ENCODE measurements at regions not wholly inside any gene's neighbourhood (a gene's known extent, or its start where the extent isn't known, plus 50 kb on each side); places are given as distances from the start of the nearest gene placed in this dataset.
"Not testable (repeated sequence)": the region's sequence is repeated elsewhere in the genome, so short reads cannot be mapped to it uniquely, and the experiment has no call there.

DNA sequence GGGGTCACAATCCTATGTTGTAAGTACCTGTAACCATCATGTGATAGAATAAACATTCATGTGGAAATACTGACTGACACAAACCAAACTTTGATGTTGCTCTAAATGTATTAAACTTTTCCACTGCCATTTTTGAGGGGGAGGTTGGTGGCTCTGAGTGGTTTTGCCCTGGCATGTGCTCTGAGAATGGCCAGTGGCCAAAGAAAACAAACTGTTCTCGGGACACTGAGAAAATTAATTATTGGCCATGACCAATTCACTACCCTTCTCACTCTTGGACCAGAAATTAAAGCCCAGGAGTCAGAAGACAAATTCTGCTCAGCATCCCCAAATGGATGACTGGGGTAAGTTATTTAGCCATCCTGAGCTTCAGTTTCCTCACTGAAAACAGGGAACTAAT, 195.9 kb downstream of the XPNPEP1 start:
- DNase-seq: no peak

DNA sequence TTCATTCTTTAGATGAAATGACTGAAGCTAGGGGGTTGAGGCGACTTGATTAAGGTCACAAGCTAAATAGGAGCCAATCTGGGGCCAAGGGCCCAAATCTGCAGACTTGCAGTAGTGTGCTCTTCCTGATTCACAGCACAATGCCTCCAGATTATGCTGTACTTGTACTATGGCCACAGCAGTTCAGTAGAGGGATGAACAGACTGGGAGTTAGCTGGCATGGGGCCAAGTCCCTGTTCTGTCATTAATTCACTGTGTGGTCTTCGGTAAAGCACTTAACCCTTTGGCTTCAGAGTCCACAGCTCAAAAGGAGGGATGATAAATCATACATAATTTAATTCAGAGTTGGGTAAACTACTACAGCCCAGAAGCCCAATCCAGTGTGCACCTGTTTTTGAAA, 196.8 kb downstream of the XPNPEP1 start:
- DNase-seq: no peak

DNA sequence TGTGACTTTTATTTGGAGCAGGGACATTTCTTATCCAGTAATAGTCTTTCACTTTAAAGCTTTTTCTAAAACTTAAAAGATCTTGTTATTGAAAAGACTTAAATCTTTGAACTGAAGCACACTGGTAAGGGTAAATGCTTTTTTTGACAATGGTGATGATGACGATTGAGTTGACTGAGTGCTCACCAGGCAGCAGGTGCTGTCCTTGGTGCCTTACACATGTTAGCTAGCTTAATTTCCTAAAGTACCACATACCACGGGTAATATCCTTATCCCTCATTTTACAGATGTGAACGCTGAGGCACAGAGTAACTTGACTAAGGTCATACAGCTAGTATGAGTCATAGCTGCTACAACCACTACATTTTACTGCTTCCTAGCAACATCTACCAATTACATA, 200.0 kb downstream of the XPNPEP1 start:
- no peak for DNase-seq

DNA sequence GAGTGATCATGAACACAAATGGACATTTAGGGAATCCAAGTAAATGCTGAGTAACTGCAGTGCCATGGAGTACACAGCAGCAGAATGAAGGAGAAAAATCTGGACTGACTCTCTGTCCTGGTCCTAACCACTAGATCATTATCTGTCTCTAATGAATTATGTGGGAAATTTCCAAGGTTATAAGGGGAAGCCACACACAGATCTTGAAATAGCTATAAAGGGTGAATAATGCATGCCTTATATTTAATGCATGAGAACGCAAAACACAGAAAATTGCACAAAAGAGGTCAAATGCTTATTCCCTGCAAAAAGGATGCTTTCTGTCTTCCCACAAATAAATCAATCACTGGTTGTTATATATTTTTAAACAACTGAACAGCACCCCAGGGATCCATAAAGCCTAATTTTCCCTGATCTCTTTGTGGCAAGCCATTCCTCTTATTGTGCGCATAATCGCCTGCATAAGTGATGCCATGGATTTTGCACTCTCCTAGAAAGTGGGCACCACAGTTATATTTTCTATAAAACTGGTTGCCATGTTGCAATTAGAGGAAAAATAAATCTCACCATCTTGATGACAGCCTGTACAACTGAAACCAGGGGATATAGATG, 201.8 kb downstream of the XPNPEP1 start:
- DNase-seq: no peak

DNA sequence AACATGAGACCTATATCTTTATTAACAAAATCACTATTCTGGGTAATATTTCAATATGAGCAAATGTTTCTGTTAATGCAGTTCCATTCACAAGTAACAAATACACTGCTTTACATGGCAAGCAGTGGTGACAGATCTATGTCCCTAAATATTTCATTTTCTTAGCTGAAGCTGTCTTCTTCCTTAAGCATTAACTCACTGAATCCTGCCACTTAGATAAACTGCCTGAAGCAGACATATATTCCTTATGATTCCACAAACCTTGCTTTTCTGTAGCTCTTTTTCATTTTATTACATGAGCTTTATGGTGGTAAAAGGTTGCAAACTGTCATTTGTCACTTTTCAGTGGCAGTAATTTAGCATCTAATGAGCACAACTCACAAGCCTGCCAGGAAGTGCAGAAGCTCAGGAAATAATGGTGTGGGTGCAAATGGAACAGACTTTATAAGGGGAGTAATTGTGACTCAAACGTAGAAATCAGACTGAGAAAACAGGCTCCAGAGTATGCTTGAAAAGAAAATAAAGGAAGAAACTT, 217.2 kb downstream of the XPNPEP1 start:
- DNase-seq: no peak

DNA sequence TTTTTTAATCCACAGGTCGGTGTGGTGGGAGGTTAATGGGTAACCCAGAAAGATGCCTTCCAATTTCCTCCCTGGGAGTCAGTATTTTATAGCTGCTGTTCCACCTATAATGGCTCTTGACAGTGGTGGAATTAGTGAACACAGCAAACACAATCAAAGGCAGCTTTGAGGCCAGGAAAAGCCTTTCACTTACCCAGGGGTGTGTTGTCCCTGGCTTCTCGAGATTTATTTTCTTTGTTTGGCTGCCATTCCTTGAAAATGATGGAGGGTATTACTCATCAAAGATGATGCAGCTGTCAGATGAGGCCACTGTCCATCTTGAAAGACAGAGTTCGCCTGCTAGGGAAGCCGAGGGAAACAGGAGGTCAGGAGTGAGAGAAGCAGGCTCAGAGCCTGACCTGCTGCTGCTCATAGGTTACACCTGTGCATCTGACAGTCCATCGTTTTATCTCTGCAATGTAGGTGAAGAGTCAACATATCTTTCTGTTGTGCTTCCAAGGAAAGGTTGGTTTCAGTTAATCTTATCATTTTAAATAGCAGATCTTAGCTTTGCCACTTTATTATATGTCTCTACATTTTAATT, 221.6 kb downstream of the XPNPEP1 start:
- DNase-seq: no peak

DNA sequence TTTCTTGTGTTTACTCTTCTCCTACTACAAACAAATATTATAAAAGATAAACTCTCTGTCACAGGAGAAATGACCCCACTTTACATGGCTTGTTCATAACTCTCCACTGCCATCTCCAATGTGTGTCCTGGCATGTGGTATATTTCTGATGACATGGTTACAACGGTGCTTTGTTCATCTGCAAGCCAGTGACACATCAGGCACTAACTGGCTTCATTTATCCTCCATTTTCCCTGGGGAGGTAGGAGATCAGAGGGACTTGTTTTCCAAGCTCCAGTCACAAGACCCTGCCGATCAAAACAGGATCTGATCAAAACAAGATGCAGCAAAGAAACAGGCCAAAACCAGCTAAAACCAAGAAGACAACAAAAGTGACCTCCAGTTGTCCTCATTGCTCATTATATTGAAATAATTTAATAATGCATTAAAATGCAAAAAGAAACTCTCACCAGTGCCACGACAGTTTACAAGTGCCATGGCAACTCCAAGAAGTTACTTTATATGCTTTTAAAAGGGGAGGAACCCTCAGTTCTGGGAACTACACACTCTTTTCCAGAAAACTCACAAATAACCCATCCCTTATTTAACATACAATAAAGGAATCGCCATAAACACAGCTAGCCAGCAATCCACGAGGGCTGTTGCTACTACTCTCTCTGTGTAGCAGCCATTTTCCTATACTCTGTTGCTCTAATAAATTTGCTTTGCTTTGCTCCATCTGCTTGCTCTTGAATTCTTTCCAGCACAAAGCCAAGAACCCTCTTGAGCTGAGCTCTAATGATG, 224.2 kb downstream of the XPNPEP1 start:
- no peak for DNase-seq

DNA sequence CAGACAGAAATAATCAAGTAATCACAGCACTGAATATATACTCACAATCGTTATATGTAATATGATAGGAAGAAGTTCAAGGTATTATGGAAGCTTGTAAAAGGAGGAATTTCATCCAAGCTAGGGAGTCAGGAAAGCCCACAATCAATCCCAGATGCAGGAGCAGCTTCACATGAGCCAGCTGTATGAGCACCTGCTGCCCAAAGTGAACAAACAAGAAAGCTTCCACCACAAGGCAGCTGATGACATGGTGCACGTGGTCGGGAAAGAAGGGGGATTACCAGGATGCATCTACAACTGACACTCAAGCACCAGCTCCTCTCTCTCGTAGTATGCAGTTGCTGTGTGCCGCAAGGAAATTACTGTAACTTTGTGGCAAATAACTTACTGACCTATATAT, 225.2 kb downstream of the XPNPEP1 start:
- no peak for DNase-seq

DNA sequence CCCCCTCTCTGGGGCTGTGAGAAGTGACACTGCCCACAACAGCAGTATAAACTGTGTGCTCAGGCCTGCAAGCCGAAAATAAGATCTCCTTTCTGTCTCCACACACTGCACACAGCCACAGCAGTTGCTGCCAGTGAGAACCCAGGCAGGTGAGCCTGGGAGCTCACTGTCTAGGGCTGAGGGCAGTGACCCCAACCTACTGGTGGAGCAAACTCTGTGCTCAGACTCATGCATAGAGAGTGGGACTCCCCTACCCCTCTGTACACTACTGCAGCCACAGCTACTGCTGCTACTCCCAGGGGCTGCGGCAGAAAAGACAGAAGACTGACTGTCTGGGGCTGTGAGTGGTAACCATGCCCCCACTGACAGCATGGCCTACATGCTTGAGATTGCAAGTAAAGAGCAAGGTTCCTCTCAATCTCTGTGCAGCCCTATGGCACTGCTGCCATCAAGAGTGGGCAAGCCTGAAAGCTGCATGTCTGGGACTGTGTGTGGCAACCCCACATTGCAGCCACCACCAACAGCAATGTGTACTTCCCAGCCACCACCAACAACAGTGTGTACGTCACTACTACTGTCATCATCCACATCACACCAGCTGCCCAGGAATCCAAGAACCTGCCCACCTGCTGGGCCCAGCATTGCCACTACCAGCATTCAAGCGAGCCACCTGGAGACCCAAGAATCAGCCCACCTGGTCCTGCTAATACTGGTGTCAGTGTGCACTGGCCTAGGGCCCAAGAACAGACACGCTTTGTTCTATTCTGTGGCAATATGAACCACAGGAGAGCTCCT, 226.1 kb downstream of the XPNPEP1 start:
- DNase-seq: no peak

DNA sequence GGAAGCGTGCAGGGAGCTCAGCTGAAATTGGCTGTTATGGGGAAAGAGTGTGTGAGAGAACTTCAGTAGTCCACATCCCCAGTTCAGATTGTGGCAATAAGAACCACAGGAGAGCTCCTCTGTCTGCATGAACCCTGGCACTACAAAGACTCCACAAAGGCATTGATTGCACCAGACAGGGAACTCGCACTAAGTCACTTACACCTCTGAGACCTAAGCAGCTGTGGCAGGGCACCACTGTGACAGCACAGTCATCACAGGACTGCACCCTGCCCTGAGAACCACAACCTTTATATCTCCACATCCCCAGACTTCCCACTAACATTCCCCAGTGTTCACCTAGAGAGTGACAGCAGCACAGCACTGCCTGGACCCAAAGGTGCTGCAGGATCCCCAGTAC, 226.8 kb downstream of the XPNPEP1 start:
- no peak for DNase-seq

DNA sequence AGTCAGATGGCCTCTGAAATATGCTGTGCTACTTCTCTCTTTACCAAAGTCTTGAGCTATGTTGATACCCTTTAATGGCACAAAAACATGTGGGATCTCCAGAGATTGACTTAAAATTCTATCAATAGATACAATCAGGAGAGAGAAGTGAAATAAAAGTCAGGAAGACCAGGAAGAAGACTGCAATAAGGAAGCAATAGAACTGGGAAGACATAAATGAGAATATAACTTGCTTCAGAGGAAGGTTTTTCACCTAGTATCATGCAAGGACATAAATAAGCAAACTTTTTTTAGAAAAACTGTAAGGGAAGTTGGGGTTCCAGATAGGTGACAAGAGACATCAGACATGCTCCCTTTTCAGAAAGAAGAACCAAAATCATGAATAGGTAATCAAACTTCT, 227.3 kb downstream of the XPNPEP1 start:
- no peak for DNase-seq

DNA sequence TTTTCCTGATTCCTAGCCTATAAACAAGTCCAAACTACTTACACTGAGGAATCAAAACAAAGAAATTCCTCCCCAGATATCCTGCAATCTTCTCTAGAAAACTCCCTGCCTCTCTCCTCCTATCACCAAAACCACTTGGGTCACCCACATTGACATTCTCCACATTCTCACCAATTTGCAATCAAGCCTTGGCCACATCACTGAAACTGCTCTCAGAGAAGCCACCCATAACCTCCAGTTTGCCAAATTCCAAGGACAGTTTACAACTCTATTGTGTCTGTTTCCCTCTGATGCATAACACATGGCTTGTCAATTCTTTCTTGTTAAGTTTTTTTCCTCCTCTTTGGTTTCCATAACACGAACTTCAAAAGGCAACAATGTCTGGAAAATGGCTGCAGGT, 233.5 kb downstream of the XPNPEP1 start:
- DNase-seq: no peak

DNA sequence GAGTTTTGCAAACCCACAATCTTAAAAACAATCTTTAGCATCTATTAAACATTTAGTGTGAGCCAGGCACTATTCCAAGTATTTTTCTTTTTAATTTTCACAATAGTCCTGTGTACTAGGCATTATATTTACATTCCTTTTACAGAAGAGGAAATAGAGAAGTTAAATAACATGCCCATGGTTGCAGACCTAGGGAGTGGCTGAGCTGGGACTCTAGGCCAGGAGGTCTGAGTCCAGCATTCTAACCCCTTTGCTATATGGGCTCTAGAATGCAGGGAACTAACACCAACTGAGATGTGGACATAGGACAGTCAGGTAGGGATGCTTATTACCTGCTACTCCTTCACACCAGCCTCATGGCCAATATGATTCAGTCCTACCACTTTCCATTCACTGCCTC, 243.8 kb downstream of the XPNPEP1 start:
- DNase-seq: no peak

DNA sequence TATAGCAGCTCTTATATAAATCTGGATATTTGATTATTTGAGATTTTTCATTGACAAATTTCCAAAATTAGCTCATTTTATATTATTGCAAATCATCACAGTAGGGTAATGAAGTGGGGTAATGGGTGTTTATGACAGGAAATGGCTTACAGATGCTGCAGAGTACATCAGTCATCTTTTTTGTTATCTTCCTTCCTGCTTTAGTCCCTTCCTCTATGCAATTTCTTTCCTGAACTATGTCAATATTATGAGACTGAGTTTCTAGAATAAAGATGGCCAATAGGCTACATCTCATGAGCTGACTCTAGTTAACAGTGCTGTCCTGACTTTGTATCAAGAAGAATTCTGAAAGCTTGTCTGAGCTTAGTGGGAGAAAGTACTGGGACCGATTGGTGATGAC, 244.5 kb downstream of the XPNPEP1 start:
- DNase-seq: no peak

DNA sequence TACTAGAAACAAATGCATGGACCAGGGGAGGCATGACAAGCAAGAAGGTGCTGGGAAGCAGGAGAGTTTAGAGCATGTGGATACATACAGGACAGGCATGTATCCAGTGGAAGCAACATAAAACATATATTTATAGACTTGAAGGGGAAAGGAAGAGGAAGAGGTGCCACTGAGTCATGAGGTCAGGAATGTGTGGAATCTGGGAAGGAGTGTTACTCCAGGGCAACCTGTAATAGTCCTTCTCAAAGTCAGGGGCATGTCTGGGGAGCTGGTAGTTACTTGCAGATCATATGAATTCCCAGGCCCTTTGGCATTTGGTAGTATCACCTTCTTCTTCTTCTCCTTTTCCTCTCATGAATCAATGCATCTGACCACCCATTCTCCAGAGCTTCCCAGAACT, 246.6 kb downstream of the XPNPEP1 start:
- no peak for DNase-seq

DNA sequence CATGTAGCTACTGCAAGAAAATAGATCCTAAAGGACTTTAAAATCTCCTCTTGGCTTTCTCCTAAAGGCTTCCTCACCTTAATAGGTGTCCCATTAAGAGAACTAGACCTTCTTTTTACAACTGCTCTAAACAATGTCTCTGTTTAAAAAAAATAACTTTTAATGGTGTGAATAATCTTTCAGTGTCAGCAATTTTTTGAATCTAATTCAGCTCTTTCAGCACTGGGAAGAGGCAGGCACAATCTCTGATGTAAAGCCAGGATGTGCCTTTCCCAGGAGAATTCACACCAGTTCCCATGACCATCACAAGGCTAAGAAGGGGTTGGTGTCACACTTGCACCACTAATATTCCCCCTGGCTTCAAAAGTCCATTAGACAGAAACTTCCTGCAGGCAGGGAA, 254.6 kb downstream of the XPNPEP1 start:
- no peak for DNase-seq

DNA sequence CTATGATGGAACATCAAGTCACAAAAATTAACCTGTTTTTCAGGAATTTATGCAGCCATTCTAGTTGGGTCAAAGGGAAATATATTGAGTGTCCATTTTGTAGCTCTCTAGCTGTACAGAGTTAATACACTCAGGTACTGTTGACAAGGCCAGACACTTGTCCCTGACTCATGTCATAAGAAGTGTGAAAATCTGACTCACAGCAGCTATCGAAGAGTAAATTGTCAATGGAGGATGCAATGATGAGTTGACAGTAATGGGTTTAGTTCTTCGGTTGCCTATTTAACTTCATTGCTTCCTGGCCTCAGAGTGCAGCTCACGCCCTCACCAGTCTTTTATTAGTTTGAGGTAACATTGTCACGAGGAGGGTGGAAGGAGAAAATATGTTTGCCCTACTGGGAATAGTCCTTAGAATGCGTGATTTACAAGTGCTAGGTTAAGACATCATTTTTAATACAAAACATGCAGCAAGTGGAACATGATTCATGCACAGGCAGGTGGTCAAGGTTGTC, 255.1 kb downstream of the XPNPEP1 start:
- DNase-seq: no peak

DNA sequence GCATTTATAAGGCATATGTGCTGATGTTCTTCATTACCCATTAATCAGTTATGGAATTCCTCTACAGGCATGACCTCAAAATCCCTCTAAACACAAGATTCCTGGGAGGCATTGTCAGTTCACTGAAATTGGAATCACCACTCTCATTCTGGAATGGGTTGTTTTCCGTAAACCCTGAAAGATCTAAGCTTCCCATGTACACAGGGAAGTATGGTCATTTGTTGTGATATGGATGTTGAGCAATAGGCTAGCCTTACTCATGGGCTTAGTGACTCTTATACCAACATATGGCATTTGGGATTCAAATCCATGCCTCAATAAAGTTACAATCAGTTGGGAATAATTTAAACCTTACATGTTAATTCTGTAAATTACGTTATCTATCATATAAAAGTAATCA, 258.0 kb downstream of the XPNPEP1 start:
- no peak for DNase-seq

DNA sequence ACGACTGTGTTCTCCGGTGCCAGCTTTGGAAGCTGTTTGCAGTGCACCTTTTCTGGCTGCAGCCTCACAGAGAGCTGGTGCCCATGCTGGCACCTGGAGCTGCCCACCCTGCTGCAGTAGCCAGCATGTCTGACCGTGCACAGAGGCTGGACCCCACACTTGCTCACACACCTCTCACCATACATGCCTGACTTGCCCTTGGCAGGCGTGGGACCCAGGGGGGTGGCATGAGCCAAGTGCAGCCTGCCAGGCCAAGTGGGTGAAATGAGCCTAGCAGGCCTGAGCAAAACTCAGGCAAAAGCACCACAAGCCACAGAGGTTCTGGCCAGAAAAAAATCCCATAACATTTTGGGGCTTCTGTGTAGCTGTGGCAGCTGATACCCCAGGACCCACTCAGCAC, 258.8 kb downstream of the XPNPEP1 start:
- DNase-seq: no peak

DNA sequence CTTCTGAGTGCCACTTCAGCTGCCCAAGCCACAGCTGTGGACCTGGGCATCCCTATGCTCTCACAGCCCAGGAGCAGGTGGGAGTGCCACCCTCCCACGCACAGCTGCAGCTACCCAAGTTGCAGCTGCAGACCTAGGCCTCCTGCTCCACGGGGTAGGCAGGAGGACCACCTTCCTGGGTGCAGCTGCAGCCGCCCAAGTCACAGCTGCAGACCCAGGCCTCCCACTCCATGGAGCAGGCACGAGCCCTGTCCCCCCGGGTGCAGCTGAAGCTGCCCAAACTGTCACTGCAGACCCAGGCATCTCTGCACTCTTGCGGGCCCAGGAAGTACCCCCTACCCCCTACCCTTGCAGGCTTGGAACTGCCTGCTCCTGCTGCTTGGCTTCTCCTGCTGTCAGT, 260.2 kb downstream of the XPNPEP1 start:
- no peak for DNase-seq

DNA sequence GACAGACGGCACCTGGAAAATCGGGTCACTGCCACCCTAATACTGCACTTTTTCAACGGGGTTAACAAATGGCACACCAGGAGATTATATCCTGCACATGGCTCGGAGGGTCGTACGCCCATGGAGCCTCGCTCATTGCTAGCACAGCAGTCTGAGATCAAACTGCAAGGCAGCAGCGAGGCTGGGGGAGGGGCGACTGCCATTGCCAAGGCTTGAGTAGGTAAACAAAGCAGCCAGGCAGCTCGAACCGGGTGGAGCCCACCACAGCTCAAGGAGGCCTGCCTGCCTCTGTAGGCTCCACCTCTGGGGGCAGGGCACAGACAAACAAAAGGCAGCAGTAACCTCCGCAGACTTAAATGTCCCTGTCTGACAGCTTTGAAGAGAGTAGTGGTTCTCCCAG, 270.7 kb downstream of the XPNPEP1 start:
- not testable (repeated sequence) for DNase-seq

DNA sequence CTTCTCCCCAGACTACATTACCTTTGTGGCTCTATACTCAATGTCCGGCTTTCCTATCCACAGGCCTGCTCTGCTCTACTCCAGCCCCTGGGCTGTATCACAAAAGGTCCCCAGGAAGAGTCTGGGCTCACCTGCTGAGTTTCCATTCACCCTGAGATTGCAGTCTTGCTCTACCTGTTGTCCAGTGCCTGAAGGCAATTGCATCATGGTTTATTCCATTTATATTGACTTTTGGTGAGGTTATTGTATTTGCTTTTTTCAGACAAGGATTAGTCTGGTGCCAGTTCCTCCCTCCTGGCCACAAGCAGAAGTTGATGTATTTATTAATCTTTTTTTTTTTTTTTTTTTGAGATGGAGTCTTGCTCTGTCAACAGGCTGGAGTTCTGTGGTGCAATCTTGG, 273.1 kb downstream of the XPNPEP1 start:
- no peak for DNase-seq

DNA sequence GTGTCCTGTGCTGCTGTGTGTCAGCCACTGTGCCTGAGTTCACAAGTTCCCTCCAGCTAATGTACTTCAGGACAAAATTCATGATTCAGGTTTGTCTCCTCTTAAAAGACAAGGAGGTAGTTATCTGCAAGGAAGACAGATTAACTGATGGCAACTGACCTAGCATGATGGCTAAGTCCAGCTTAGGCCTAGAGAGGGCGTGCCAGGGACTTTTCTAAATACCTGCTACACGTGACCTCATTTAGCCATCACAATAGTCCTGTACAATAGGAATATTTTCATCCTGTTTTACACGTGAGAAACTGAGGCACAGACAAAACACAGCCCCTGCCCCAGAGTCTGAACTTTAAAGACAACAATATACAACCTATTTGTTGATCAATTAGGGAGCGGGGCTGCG, 275.7 kb downstream of the XPNPEP1 start:
- DNase-seq: no peak

All from CD4-positive, alpha-beta T cell treated with Interferon alpha-2 for 1 hour (primary cell).